Left kidney (tissue), 1 donor: ENCODE measurements at regions not wholly inside any gene's neighbourhood (a gene's known extent, or its start where the extent isn't known, plus 50 kb on each side); places are given as distances from the start of the nearest gene placed in this dataset.

Source experiments
- DNase-seq: peaks from one replicate; pipeline ENCODE4 v3.0.0-alpha.2; 2013

DNA sequence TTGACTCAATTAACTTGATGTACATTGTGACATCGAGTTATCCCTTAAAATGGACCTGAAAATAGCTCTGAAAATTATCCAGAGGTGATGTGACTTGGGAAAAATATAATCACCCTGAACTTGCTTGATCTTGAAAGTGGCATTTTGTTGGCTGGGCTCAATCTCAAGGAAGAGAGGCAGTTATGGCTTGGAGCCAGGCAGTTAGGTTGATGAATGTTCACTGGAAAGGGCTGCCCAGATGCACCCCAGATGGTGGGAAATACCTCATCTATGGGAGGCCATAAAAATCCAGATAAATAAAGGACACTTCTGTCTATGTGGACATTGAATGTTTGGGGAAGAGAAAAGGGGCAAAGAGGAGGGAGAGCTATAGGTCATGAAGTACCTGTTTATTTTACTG is 55.7 kb upstream of the OR5AN1 start:
- no peak for DNase-seq

DNA sequence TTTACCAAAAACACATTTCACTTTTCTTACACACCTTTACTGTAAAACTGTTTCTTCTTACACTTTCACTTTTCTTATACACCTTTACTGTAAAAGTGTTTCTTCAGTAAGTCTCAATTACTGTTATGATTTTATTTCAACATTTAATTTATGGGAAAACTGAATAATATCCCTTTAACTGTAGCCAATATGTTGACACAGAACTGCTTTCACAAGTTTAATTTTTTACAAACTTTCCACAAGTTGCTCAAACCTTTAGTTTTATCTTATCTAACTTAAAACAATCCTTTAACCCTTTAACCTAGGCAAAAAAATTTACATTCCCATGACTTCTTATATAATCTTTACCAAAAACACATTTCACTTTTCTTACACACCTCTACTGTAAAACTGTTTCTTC is 63.3 kb upstream of the OR5AN1 start:
- DNase-seq = no peak

DNA sequence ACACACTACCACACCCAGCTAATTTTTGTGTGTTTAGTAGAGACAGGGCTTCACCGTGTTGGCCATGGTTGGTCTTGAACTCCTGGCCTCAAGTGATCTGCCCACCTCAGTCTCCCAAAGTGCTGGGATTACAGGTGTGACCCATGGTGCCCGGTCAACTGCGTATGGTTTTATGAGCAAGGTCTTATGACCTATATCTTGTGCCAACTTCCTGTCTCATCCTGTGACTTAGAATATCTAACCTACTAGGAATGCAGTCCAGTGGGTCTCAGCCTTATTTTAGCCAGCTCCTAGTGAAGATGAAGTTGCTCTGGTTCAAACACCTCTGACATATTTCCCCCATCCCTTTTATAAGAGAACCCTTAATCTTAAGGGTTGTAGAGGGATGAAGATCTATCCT is 66.1 kb upstream of the OR5AN1 start:
- no peak for DNase-seq

DNA sequence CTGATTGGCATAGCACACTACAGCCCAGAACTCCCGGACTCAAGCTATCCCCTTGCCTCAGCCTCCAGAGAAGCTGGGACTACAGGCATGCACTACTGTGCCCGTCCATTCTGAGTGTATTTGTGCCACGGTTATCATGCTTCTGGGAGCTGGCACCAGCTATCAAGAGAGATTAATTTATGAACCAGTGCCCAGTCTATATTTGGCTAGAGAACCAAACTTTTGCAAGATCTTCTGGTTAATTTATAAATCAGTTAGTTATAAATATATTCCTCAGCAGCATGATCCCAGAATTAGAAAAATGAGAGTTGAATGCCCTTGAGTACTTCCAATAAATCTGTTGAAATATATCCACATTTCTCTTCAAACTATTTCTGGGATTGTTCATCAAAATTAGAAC is 67.5 kb upstream of the OR5AN1 start:
- DNase-seq = no peak

DNA sequence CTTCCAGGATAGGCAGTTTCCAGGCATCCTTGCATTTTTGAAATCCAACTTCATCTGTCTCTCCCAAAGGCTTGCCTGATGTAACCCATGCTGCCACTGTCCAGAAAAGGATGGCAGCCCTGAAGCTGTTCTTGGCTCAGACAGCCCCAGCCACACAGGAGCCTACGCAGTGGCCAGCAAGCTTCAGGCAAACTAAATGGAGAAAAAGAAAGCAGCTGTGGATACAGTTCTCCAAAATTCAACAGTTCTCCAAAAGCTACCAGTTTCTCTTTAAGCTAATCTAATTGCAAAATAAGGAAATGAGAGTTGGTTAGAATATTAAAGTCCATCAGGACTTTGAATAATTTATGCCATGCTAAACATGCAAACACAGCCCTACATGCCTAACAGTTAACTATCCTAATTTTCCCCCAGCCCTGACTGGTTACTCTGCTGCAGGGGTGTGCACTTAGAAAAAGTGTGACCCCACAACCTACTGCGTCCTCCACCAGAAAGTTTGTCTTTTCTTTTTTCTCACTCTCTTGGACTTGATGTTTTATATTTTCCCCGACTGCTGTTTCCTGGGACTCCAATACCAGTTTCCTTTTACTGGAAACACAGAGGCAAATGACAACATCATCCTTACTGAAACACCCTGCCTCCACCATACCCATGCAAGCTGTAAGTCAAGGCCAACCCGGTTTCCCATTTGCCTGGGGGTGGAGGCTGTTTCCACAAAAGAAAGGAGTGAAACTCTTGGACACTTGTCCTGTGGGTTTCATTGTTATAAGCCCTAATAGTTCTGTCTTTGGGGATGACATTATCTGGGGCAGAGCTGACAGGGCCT is 69.1 kb upstream of the OR5AN1 start:
- no peak for DNase-seq

DNA sequence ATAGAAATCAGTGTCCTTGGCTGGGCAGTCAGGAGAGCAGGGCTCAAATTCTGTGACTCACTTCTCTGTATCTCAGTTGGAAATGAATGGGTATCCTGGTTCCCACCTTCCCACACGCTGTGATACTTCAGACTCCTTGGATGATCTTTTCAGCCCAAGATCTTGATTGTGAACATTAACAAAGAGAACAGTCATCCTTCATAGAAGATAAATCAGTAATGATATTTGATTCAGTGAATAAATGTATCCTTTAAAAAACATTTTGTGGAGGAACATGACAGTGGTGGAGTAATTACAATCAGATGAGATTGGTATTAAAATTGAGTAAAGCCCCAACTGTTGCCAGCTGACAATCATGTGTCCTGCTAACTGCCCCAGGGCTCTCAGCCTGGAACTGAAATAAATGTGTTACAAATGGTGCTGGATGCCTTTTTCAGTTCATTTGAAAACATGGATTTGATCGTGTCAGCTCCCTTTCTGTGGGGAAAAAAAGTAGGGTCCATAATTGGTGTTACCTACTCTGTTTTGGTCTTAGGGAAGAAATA is 72.9 kb upstream of the OR5AN1 start:
- no peak for DNase-seq

DNA sequence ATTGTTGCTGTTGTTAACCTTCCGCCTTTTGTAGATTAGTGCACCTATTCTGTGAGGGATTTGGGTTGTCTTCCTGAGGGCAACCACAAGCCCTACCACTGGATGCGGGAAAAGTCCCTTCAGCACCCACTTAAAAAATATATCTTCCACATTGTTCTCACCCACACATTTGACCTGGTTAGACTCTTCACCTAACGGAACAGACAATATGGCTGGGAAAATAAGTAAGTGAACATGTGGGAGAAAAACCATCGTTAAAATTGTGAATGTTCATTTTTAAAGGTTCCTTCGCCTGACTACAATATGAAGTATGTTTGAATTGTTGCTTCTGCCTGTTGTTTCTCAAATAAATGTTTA is 72.0 kb upstream of the MPEG1 start:
- DNase-seq = no peak

DNA sequence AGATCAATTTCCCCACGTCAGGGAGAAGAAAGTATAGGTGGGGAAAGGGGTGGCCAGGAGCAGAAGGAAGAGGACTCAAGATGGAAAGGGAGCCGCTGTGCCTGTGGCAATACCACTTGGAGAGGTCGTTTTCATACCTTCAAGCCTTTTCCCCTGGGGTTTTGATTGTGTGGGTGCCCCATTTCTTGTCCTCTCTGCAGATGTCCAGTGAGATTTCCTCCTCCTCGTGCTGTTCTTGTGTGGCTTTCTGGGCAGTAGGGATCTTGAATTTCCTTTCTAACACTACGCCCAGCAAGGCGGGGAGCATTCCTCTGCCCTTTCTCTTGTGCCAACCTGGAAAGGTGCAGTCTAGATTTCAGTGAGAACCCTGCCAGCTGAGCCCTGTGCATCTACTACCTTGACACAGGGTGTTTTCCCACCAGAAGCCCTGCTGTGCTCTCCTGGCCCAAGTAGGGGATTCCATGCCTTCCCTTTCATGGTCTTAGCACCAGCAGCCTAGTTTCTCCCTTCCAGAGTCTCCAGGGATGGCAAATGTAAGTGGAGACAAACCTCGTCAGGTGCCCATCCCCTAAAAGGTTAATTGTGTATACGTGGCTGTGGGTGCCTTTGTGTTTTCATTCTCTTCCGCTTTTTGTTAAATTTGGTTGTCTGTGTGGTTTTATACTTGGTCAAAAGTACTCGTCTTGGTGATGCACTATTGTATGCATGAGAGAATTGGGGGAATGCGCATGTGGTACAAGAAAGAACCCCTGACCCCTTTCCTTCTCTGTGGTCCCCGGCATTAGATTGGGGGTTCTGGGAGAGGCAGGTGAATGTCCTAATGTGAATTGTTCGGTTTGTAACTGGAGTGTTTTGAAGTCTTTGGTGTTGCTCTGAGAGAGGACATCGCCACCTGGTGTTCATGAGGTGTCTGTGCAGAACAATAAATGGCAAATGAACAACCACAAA is 71.4 kb upstream of the MPEG1 start:
- peak; percentile 32 for DNase-seq

DNA sequence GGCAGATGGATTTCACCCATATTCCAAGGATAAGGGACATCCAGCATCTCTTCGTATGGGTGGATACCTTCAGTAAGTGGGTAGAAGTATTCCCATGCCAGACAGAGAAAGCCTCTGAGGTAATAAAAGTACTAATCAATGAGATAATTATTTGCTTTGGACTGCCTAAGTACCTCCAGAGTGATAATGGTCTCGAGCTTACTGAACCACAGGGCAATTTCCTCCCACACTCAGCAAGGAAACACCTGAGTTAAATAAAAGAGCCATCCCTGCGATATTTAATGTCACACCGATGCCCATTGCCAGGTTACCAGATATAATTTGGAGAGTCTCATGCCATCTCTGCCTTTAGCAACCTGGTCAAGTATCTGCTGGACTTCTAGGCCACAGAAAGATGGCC is 70.6 kb upstream of the MPEG1 start:
- DNase-seq = no peak

DNA sequence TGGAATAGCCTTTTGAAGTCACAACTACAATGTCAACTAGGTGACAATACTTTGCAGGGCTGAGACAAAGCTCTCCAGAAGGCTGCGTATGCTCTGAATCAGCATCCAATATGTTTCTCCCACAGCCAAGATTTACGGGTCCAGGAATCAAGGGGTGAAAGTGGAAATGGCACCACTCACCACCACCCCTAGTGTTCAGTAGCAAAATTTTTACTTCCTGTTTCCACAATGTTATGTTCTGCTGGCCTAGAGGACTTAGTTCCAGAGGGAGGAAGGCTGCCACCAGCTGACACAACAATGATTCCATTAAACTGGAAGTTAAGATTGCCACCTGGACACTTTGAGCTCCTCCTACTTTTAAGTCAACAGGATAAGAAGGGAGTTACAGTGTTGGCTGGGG is 68.5 kb upstream of the MPEG1 start:
- no peak for DNase-seq

DNA sequence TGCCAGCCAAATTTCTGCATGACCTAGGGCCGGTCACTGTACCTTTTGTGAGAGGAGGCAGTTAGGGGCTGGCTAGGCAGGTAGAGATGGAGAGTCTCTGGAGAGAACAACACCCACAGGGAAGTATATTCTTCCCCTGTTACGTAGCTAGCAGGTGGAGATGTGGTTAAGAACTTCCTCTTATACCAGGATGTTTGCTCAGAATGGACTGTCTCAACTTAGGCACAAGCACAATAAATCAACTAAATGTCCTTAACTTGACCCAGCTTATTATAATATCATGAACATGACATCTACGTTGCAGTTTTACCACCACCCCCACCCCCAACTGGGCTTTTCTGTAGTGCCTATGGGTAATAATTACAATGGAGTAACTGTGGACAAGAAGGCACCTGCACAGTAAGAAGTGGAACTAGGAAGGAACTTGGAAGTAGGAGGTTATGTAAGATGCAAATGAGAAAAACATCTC is 60.7 kb upstream of the MPEG1 start:
- DNase-seq = no peak

DNA sequence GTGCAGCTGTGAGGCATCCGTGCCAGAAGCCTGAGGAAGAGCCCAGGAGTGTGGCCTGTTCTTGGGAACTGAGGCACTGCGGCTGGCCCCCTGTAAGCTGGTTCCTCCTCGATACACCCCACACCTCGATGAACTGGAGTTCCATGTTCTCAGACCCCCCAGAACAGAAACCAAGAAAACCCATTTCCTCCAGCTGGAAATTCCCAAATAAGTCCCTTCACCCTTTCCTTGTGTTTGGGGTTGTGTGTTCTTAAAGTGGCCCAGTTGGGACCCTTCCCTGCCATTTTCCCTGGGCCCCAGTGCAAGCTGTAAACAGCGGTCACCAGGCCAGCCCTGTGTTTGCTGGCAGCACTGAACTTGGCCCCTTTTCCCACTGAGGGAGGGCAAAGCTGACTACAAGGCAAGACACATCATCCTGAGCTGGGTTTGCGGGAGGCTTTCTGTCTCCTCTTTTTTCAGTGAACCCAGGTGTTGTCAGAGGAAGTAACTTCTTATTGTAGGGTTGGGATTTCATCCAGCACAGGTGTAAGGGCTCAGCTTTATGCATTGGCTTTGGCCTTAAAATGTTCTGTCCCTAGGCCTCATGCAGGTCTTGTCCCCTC is 60.1 kb upstream of the MPEG1 start:
- DNase-seq = no peak

DNA sequence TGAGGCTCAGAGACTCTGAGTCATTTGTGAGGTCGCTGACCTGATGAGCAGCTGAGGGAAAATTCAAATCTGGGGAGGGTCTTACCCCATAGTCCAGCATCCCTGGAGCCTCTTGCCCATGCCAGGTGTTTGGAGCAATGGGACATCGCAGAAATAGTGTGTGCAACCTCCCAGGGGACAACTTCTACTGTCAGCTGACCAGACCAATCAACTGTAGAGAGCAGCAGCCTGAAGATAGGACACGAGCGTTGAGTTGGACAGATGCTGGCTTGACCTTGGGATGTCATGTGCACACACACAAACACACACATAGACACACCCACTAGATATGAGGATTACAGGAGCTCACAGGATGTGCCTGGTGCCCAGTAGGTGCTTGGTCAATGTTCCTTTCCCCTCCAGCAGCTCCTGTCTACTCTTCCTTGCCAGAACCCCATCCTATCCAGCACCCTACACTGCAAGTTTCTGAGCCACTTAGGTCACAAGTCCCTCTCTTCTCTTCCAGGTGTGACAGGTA is 59.1 kb upstream of the MPEG1 start:
- no peak for DNase-seq

DNA sequence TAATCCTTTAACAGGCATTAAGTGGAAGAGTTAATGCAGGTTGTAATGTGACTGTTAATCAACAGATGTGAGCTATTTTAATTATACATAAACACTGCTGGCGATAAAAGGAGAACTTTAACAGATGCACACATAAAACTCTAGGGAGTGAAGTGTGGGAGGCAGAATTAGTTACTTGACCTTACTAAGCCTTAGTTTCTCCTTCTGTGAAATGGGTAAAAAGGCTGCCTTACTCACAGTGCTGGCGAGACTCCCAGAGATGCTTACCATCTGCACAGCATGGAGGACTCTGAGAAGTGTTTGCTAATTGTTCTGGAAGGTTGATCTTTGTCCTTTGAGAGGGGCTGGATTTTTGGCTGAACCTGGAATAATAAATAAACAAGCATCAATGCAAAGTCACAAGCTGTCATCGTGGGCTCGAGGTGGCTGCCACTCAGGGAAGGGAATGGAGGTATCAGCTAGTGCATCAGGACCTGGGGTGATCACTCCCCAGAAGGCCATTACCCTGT is 58.6 kb upstream of the MPEG1 start:
- DNase-seq = no peak

DNA sequence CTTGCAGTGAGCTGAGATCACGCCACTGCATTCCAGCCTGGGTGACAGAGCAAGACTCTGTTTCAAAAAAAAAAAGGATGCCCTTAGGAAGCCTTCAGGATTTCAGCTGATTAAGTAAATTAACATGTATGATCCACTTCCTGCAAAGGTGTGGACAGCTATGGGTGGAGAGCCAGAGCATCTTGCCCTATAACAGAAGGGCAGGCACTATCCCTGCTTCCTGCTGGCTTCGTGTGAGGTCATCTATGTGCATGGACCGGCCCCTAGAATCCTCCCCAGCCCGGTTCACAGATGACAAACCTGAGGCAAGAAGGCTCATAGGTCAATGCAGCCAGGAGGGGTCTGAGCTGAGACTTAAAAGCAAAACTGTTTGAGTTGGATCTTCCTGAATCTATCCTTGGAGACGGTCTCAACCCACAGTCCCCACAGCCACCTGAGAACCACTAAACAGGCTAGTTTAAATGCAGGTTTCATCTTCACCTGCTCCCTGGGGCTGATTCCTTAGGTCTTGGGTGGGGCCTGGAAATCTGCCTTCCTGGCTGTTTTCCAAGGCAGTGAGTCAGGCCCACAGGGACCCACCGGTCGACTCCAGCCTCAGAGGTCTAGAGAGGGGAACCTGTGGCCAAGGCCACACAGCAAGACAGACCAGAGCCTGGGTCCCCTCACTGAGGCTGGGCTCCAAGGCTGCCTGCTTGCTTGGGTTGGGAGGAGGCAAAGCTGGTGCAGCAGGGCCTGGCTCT is 55.2 kb upstream of the MPEG1 start:
- DNase-seq = no peak

DNA sequence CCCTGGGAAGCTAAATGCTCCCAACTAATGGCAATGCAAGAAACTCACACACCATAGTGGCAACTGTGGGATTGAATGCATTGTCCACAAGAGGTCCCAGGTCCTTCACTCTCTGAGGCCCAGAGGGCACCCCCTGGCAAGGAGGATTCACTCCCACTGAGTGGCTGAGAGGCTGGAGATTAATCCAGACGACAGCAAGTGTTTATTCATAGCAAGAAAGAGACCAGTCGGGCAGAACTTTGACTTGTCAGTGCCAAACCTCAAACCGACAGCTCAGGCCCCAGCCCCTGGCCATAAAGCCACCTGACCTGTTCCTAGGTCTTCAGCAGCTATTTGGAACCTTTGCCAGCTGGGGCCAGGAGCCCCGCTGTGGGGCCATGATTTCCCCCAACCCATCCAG is 54.5 kb upstream of the MPEG1 start:
- no peak for DNase-seq

DNA sequence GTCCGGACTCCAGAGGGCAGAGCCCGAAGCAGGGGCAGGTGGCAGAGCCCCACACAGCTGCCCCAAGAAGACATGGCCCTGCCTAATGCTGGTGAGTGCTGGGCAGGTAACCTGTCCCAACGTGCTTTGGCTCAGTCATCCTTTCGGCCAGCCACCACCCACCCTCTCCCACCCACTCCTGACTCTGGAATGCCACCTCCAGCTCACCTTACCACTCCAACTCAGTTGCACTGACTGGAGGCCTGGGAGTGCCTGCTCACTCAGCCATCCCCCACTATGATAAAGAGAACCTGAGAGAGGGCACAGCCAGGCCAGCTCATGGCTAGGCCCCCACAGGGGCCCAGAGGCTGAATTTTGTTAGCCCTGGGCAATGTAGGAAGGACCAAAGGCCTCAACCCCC is 53.8 kb upstream of the MPEG1 start:
- DNase-seq = no peak

DNA sequence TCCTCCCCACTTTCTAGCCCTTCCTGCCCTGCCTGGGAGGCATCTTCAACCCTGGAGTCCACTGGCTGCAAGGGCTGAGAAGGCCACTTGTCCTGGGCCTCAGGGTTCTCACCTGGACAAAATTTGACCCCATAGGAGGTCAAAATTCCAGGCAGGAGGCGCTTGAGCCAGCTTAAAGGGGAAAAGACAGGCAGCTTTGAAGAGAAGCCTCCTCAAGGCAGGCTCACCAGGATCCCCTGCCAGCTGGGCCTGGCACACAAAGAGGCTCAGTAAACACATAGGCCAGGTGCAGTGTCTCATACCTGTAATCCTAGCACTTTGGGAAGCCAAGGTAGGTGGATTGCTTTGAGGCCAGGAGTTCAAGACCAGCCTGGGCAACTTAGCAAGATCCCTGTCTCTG is 53.0 kb upstream of the MPEG1 start:
- no peak for DNase-seq

DNA sequence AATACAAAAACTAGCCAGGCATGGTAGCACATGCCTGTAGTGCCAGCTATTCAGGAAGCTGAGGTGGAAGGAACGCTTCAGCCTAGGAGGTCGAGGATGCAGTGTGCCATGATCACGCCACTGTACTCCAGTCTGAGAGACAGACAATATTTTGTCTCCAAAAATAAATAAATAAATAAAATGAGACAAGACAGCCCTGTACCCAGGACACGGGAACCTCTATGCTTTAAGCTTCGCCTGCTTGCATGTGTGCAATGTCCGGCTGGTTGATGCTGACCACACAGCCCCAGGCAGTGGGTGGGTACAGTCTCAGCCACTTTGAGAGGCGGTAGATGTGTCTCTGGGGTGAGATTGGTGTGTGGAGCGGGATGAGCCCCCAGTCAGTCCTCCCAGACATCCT is 52.0 kb upstream of the MPEG1 start:
- no peak for DNase-seq

DNA sequence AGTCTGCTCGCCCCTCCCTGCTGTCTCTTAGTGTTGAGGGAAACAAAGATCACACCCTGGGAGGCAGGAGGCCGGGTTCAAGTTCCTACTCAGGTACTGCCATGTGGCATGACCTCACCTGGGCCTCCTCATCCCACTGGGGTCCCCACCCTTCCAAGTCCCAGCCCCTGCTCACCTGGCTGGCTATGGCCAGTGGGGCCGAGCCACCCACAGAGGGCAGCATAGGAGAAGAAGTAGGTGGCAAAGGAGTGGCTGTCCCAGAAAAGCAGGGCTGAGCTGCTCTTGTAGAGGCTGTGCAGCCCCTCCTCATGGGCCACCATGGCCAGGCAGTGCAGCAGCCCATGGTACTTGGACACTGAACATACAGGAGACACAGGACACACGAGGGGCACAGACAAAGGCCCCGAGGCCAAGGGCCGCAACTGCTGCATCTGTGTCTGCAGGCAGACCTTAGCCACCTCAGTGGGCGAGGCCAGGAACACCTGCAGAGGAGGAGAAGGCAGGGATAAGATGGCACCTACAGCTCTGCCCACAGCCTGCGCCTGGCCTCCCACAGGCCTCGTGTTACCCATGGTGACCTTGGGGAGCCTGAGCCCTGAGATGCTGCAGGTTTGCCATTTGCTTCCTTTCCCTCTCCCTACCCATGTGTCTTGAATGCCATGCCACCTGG is 50.6 kb upstream of the MPEG1 start:
- no peak for DNase-seq
